Endothelial cell (in vitro differentiated cells): ENCODE measurements at regions not wholly inside any gene's neighbourhood (a gene's known extent, or its start where the extent isn't known, plus 50 kb on each side); places are given as distances from the start of the nearest gene placed in this dataset.

Experiments
- DNase-seq: peaks from one replicate; pipeline ENCODE4 v3.0.0; 2021; ENCODE audit warnings: low spot score
- H3K27ac Mint-ChIP-seq: one replicate; pipeline ENCODE4 v1.8.0; 2021; ENCODE audit warnings: mixed read lengths, inconsistent platforms; ENCODE audit not compliant: unreplicated experiment
- H3K27me3 Mint-ChIP-seq: one replicate; pipeline ENCODE4 v1.8.0; 2021; ENCODE audit warnings: mild to moderate bottlenecking, moderate library complexity, mixed read lengths, inconsistent platforms; ENCODE audit not compliant: unreplicated experiment
- H3K36me3 Mint-ChIP-seq: one replicate; pipeline ENCODE4 v1.8.0; 2021; ENCODE audit warnings: mild to moderate bottlenecking, low read depth, mixed read lengths, inconsistent platforms; ENCODE audit not compliant: unreplicated experiment
- H3K4me1 Mint-ChIP-seq: one replicate; pipeline ENCODE4 v1.8.0; 2021; ENCODE audit warnings: mild to moderate bottlenecking, mixed read lengths, inconsistent platforms; ENCODE audit not compliant: unreplicated experiment
- H3K4me3 Mint-ChIP-seq: one replicate; pipeline ENCODE4 v1.8.0; 2021; ENCODE audit warnings: mild to moderate bottlenecking, mixed read lengths, inconsistent platforms; ENCODE audit not compliant: unreplicated experiment
- H3K9me3 Mint-ChIP-seq: one replicate; pipeline ENCODE4 v1.8.0; 2021; ENCODE audit warnings: mixed read lengths, inconsistent platforms; ENCODE audit not compliant: unreplicated experiment
- TF ChIP-seq, protein P1 (sequence below): fragments of 200-600 bp; sonication (generic); IDR thresholded peaks from one replicate; pipeline ENCODE4 v1.5.0; 2021; ENCODE audit warnings: antibody characterized with exemption; ENCODE audit not compliant: unreplicated experiment

GRCh38 chr13:75231235-75231634 is 250.7 kb downstream of the TBC1D4 start:
- no peaks in the 10 kb centered on the region for H3K4me1 Mint-ChIP-seq

GRCh38 chr13:75226733-75227435 is 255.1 kb downstream of the TBC1D4 start:
- no peaks in the 10 kb centered on the region for H3K27me3 Mint-ChIP-seq
- H3K4me1 Mint-ChIP-seq, result no peaks in the 10 kb centered on the region
- no peaks in the 10 kb centered on the region for H3K36me3 Mint-ChIP-seq
- DNase-seq, result no peak
- H3K9me3 Mint-ChIP-seq, result peaks cover 1% of the 10 kb centered on the region
- no peak overlapping the region for H3K4me3 Mint-ChIP-seq
- H3K27ac Mint-ChIP-seq, result no peak overlapping the region
- TF ChIP-seq, protein P1, sequence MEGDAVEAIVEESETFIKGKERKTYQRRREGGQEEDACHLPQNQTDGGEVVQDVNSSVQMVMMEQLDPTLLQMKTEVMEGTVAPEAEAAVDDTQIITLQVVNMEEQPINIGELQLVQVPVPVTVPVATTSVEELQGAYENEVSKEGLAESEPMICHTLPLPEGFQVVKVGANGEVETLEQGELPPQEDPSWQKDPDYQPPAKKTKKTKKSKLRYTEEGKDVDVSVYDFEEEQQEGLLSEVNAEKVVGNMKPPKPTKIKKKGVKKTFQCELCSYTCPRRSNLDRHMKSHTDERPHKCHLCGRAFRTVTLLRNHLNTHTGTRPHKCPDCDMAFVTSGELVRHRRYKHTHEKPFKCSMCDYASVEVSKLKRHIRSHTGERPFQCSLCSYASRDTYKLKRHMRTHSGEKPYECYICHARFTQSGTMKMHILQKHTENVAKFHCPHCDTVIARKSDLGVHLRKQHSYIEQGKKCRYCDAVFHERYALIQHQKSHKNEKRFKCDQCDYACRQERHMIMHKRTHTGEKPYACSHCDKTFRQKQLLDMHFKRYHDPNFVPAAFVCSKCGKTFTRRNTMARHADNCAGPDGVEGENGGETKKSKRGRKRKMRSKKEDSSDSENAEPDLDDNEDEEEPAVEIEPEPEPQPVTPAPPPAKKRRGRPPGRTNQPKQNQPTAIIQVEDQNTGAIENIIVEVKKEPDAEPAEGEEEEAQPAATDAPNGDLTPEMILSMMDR, result no peak

More at GRCh38 chr13:75231235-75231634, 250.7 kb downstream of the TBC1D4 start:
- TF ChIP-seq, protein P1, result no peak
- Mint-ChIP-seq H3K36me3 (no peaks in the 10 kb centered on the region), H3K4me3 (no peak overlapping the region), H3K27ac (no peak overlapping the region), H3K9me3 (no peaks in the 10 kb centered on the region), H3K27me3 (no peaks in the 10 kb centered on the region)
- DNase-seq, result no peak

GRCh38 chr13:75226092-75226491 is 255.9 kb downstream of the TBC1D4 start:
- DNase-seq, result no peak
- no peak overlapping the region for H3K4me3 Mint-ChIP-seq
- TF ChIP-seq, protein P1, result no peak
- no peaks in the 10 kb centered on the region for H3K27me3 Mint-ChIP-seq
- H3K4me1 Mint-ChIP-seq, result no peaks in the 10 kb centered on the region
- no peaks in the 10 kb centered on the region for H3K36me3 Mint-ChIP-seq
- H3K27ac Mint-ChIP-seq, result no peak overlapping the region
- H3K9me3 Mint-ChIP-seq, result peaks cover 5% of the 10 kb centered on the region

- no peak overlapping the region for H3K27ac Mint-ChIP-seq
- H3K27me3 Mint-ChIP-seq, result no peaks in the 10 kb centered on the region
- no peak overlapping the region for H3K4me3 Mint-ChIP-seq
- no peaks in the 10 kb centered on the region for H3K4me1 Mint-ChIP-seq
- no peak for DNase-seq
- no peaks in the 10 kb centered on the region for H3K36me3 Mint-ChIP-seq
- TF ChIP-seq, protein P1, result no peak
- H3K9me3 Mint-ChIP-seq, result peaks cover 5% of the 10 kb centered on the region
Measured at GRCh38 chr13:75225288-75226032, 256.5 kb downstream of the TBC1D4 start.

DNA sequence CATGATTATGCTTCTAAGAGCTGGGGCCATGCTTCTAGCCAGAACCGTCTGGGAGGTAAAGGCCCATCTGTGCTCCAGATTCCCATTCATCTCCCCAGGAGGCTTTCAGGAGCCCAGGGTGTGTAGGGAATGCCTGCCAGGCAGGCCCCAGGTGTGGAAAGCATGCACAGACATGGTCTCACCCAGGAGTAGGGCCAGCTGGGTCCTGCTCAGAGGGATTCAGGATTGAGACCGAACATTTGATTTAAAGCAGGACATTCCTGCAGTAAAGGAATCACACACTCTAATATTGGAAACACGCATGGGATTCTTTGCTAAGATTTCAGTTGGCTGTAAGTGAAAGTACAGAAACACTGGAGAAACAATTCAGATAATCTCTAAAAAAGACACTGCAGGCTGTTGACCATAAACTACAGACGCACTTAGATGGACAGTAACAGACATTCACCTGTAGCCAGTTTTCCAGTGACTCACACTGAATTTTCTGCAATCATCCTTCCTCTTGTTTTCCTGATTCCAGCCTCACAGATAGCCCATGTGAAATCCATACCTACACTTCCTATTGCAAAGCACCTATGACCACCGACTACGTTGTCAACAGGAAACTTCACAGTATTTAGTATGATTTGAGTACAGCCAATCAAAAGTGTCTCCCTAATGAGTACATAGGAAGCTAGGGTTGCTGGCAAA is 257.8 kb downstream of the TBC1D4 start:
- H3K27ac Mint-ChIP-seq, result no peak overlapping the region
- H3K27me3 Mint-ChIP-seq, result no peaks in the 10 kb centered on the region
- H3K4me3 Mint-ChIP-seq, result no peak overlapping the region
- no peaks in the 10 kb centered on the region for H3K36me3 Mint-ChIP-seq
- H3K4me1 Mint-ChIP-seq, result no peaks in the 10 kb centered on the region
- TF ChIP-seq, protein P1, result no peak
- DNase-seq, result no peak
- peaks cover 5% of the 10 kb centered on the region for H3K9me3 Mint-ChIP-seq
